ENCODE measurements at regions not wholly inside any gene's neighbourhood (a gene's known extent, or its start where the extent isn't known, plus 50 kb on each side); places are given as distances from the start of the nearest gene placed in this dataset.

DNA sequence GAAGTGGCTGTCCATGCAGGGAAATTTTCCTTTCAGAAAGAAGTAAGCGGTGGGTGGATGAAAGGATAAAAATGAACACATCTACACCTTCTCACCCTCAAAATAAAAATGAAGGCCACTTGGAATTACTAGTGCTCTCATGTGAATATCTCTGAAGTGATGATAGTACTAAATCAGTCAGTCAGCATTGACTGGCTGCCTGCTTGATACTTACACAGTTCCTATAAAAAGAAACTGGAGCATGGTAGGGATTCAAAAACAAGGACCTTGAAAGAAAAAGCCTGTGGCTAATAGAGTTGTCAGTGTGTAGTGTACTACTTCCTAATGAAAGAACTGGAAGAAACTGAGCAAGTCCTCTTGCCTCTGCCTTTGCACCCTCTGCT lies 239.7 kb downstream of the HLX start:
- Mint-ChIP-seq H3K4me3 (no peak overlapping the region), H3K4me1 (no peaks in the 10 kb centered on the region), H3K27me3 (peaks cover 12% of the 10 kb centered on the region), H3K27ac (no peak overlapping the region), H3K9me3 (ENCODE audit: insufficient read depth) (peaks cover 4% of the 10 kb centered on the region)
- H3K4me2 ChIP-seq (replicated peaks; ENCODE audit: low read depth, low read length, poor library complexity, severe bottlenecking), result no peak overlapping the region
- no peak overlapping the region for H3K9ac ChIP-seq (ENCODE audit: low read length)
- peaks cover 0 to 4% (median 3%) of the 10 kb centered on the region in 3 donors for H3K9me3 ChIP-seq (ENCODE audit: control extremely low read depth in 1 of 3, control insufficient read depth in 2 of 3, insufficient read depth in 1 of 3, low read length in 2 of 3)
- no peaks in the 10 kb centered on the region for H3K79me2 ChIP-seq (ENCODE audit: control insufficient read depth, insufficient read depth, low read length)
- H3K36me3 ChIP-seq (replicated peaks in 1 of 2; ENCODE audit: control extremely low read depth in 1 of 2, control insufficient read depth in 1 of 2, extremely low read depth in 1 of 2, insufficient read depth in 2 of 2, low read length in 1 of 2), result no peaks in the 10 kb centered on the region
- intact Hi-C loops (cut with micrococcal nuclease), result no loop called here
- H3K27ac ChIP-seq (ENCODE audit: low read length in 2 of 2), result no peak overlapping the region
- ChIA-PET POLR2A (no interaction called here), CTCF (no interaction called here)
- DNase-seq, result no peak
- H2AFZ ChIP-seq (ENCODE audit: insufficient read depth, low read depth, low read length, poor library complexity, severe bottlenecking), result no peak overlapping the region
- no peak for ATAC-seq (ENCODE audit: low read depth)
- TF ChIP-seq, protein P1, sequence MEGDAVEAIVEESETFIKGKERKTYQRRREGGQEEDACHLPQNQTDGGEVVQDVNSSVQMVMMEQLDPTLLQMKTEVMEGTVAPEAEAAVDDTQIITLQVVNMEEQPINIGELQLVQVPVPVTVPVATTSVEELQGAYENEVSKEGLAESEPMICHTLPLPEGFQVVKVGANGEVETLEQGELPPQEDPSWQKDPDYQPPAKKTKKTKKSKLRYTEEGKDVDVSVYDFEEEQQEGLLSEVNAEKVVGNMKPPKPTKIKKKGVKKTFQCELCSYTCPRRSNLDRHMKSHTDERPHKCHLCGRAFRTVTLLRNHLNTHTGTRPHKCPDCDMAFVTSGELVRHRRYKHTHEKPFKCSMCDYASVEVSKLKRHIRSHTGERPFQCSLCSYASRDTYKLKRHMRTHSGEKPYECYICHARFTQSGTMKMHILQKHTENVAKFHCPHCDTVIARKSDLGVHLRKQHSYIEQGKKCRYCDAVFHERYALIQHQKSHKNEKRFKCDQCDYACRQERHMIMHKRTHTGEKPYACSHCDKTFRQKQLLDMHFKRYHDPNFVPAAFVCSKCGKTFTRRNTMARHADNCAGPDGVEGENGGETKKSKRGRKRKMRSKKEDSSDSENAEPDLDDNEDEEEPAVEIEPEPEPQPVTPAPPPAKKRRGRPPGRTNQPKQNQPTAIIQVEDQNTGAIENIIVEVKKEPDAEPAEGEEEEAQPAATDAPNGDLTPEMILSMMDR (IDR thresholded peaks at IDR 0.05), result no peak
- no peak for TF ChIP-seq EZH2 (IDR thresholded peaks at IDR 0.05; ENCODE audit: borderline replicate concordance, insufficient read depth, low read depth, low read length, poor library complexity, severe bottlenecking)
- H3K27me3 ChIP-seq (replicated peaks in 1 of 4; ENCODE audit: control extremely low read depth in 1 of 4, control insufficient read depth in 3 of 4, insufficient read depth in 4 of 4, low read length in 3 of 4), result no peaks in the 10 kb centered on the region
- no peaks in the 10 kb centered on the region for H3K4me1 ChIP-seq (ENCODE audit: control insufficient read depth in 2 of 2, insufficient read depth in 2 of 2, low read length in 2 of 2)
- WGBS (ENCODE audit: insufficient coverage), result no CpG with 5 or more reads among the region's 1 CpG
- H4K20me1 ChIP-seq (ENCODE audit: control insufficient read depth, insufficient read depth, low read length, poor library complexity, severe bottlenecking), result no peaks in the 10 kb centered on the region
- no peak overlapping the region for H3K4me3 ChIP-seq (ENCODE audit: control extremely low read depth in 1 of 5, extremely low read depth in 1 of 5, insufficient read depth in 1 of 5, low read depth in 2 of 5, low read length in 4 of 5)

DNA sequence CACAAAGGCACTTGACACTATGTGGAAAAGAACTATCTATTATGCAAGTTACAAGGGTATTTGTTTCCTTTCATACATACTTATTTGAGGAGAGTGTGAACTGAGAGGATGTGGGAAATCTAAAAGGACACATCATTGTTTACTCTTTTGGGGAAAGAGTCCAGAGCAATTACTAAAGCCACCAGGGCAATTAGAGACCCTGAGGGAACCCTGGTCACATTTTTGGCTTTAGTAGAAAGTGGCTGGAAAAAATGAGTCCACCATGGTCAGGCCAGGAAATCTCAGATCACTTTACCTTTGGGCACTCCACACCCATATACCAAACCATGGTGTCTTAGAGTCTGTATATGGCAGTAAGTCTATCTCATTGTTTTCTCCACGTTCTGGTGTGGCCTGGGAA lies 243.3 kb downstream of the HLX start:
- CTCF ChIA-PET, result no interaction called here
- Mint-ChIP-seq H3K9me3 (ENCODE audit: insufficient read depth) (peaks cover 7% of the 10 kb centered on the region), H3K27me3 (peaks cover 2% of the 10 kb centered on the region), H3K4me3 (no peak overlapping the region), H3K4me1 (no peaks in the 10 kb centered on the region), H3K27ac (no peak overlapping the region)
- no peaks in the 10 kb centered on the region for H3K79me2 ChIP-seq (ENCODE audit: control insufficient read depth, insufficient read depth, low read length)
- H3K27ac ChIP-seq (ENCODE audit: low read length in 2 of 2), result no peak overlapping the region
- H3K4me3 ChIP-seq (ENCODE audit: control extremely low read depth in 1 of 5, extremely low read depth in 1 of 5, insufficient read depth in 1 of 5, low read depth in 2 of 5, low read length in 4 of 5), result no peak overlapping the region
- no CpG with 5 or more reads among the region's 1 CpG for WGBS (ENCODE audit: insufficient coverage)
- POLR2A ChIA-PET, result no interaction called here
- ATAC-seq (ENCODE audit: low read depth), result no peak
- no peaks in the 10 kb centered on the region for H3K27me3 ChIP-seq (replicated peaks in 1 of 4; ENCODE audit: control extremely low read depth in 1 of 4, control insufficient read depth in 3 of 4, insufficient read depth in 4 of 4, low read length in 3 of 4)
- no peak overlapping the region for H2AFZ ChIP-seq (ENCODE audit: insufficient read depth, low read depth, low read length, poor library complexity, severe bottlenecking)
- no peak overlapping the region for H3K4me2 ChIP-seq (replicated peaks; ENCODE audit: low read depth, low read length, poor library complexity, severe bottlenecking)
- H3K9me3 ChIP-seq (ENCODE audit: control extremely low read depth in 1 of 3, control insufficient read depth in 2 of 3, insufficient read depth in 1 of 3, low read length in 2 of 3), result peaks cover 2 to 4% (median 3%) of the 10 kb centered on the region in 3 donors
- no peaks in the 10 kb centered on the region for H3K36me3 ChIP-seq (replicated peaks in 1 of 2; ENCODE audit: control extremely low read depth in 1 of 2, control insufficient read depth in 1 of 2, extremely low read depth in 1 of 2, insufficient read depth in 2 of 2, low read length in 1 of 2)
- TF ChIP-seq, protein P1 (IDR thresholded peaks at IDR 0.05), result no peak
- TF ChIP-seq EZH2 (IDR thresholded peaks at IDR 0.05; ENCODE audit: borderline replicate concordance, insufficient read depth, low read depth, low read length, poor library complexity, severe bottlenecking), result no peak
- no peaks in the 10 kb centered on the region for H4K20me1 ChIP-seq (ENCODE audit: control insufficient read depth, insufficient read depth, low read length, poor library complexity, severe bottlenecking)
- no peak overlapping the region for H3K9ac ChIP-seq (ENCODE audit: low read length)
- intact Hi-C loops (cut with micrococcal nuclease), result no loop called here
- no peaks in the 10 kb centered on the region for H3K4me1 ChIP-seq (ENCODE audit: control insufficient read depth in 2 of 2, insufficient read depth in 2 of 2, low read length in 2 of 2)
- DNase-seq, result no peak

Measured in B cell (primary cell).